ENCODE measurements at regions not wholly inside any gene's neighbourhood (a gene's known extent, or its start where the extent isn't known, plus 50 kb on each side); places are given as distances from the start of the nearest gene placed in this dataset.

DNA sequence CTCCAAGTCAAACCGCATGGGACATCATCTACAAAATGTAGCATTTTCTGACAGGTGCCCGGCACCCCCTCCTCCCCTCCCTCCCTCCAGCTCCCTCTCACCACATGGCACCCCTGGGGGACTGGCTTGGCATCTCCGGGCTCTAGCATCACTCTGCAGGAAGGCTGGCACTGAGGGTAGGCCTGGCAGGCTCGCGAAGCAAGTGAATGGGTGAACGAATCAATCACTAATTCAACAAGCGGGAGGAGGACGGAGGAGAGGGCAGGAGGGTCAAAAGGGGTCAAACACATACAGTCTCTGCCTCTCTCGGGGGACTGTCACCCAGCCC is 155.7 kb downstream of the NUP210 start:
- no peaks in the 10 kb centered on the region for H3K9me2 ChIP-seq (ENCODE audit: insufficient read depth)
- H4K20me1 ChIP-seq (ENCODE audit: insufficient read depth), result no peaks in the 10 kb centered on the region; the same call in 1 of the 2 replicates
- H3F3A ChIP-seq (ENCODE audit: insufficient read depth, low read depth), result no peaks in the 10 kb centered on the region
- H3K27ac ChIP-seq, result no peak overlapping the region
- ChIA-PET POLR2A (ENCODE audit: unreplicated experiment) (no interaction called here), CTCF (no interaction called here)
- no peaks in the 10 kb centered on the region for H3K79me2 ChIP-seq (ENCODE audit: low read depth)
- no peak overlapping the region for H3K4me2 ChIP-seq
- H3K4me1 ChIP-seq (replicated peaks; ENCODE audit: insufficient read depth), result no peaks in the 10 kb centered on the region
- TF ChIP-seq EZH2 (IDR thresholded peaks at IDR 0.05; ENCODE audit: low read depth), result no peak
- TF ChIP-seq CTCF (conservative IDR thresholded peaks at IDR 0.05), result no peak
- no peaks in the 10 kb centered on the region for H3K9me3 ChIP-seq (ENCODE audit: insufficient read depth, low read depth)
- H3K27me3 ChIP-seq (ENCODE audit: insufficient read depth, low read depth), result no peaks in the 10 kb centered on the region
- no TSS peak for BruUV-seq (replicated peaks)
- H3K36me3 ChIP-seq (ENCODE audit: low read depth), result no peaks in the 10 kb centered on the region
- intact Hi-C loops (cut with micrococcal nuclease; ENCODE audit: unreplicated experiment), result no loop called here
- no peak for DNase-seq
- no peak overlapping the region for H3K4me3 ChIP-seq
- H2AFZ ChIP-seq, result no peak overlapping the region

DNA sequence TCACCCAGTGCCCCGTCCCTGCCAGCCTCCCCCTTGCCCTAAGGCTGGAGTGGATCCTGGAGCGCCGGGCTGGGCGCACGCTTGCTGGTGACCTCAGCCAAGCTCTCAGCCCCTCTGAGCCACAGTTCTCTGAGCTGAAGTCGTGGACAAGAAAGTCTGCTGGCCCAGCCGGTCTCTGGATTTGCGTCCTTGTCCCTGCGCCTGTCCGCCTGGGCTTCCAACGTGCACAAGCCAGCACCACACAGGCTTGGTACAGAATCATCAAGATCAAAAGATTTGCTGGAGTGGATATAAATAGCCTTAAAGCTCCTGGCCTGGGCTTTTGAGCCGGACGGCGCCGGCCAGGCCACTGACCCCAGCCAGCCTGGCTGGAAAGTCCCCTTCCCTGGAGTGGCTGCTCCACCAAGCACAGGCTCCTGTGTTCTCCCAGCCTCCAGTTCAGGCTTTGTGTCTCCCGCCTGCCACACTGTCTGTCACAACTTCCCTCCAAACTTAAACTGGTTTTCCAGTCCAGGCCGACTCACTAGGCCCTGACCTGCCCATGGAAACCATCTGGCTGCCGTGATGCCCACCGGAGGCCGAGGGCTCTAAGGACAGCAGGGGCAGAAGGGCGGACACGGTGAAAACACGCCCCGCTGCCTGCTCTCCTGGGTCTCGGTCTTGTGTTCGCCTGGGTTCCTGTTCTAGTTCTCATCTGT is 156.2 kb downstream of the NUP210 start:
- no TSS peak for BruUV-seq (replicated peaks)
- no peak overlapping the region for H3K4me2 ChIP-seq
- intact Hi-C loops (cut with micrococcal nuclease; ENCODE audit: unreplicated experiment), result no loop called here
- no peaks in the 10 kb centered on the region for H3F3A ChIP-seq (ENCODE audit: insufficient read depth, low read depth)
- H3K9me3 ChIP-seq (ENCODE audit: insufficient read depth, low read depth), result no peaks in the 10 kb centered on the region
- no peak overlapping the region for H3K4me3 ChIP-seq
- no peaks in the 10 kb centered on the region for H3K4me1 ChIP-seq (replicated peaks; ENCODE audit: insufficient read depth)
- ChIA-PET CTCF (no interaction called here), POLR2A (ENCODE audit: unreplicated experiment) (no interaction called here)
- no peaks in the 10 kb centered on the region for H3K79me2 ChIP-seq (ENCODE audit: low read depth)
- H4K20me1 ChIP-seq (ENCODE audit: insufficient read depth), result no peaks in the 10 kb centered on the region; the same call in 1 of the 2 replicates
- TF ChIP-seq CTCF (conservative IDR thresholded peaks at IDR 0.05) (no peak), EZH2 (IDR thresholded peaks at IDR 0.05; ENCODE audit: low read depth) (no peak)
- H2AFZ ChIP-seq, result no peak overlapping the region
- H3K27ac ChIP-seq, result no peak overlapping the region
- no peaks in the 10 kb centered on the region for H3K27me3 ChIP-seq (ENCODE audit: insufficient read depth, low read depth)
- no peak for DNase-seq
- H3K36me3 ChIP-seq (ENCODE audit: low read depth), result no peaks in the 10 kb centered on the region
- H3K9me2 ChIP-seq (ENCODE audit: insufficient read depth), result no peaks in the 10 kb centered on the region

DNA sequence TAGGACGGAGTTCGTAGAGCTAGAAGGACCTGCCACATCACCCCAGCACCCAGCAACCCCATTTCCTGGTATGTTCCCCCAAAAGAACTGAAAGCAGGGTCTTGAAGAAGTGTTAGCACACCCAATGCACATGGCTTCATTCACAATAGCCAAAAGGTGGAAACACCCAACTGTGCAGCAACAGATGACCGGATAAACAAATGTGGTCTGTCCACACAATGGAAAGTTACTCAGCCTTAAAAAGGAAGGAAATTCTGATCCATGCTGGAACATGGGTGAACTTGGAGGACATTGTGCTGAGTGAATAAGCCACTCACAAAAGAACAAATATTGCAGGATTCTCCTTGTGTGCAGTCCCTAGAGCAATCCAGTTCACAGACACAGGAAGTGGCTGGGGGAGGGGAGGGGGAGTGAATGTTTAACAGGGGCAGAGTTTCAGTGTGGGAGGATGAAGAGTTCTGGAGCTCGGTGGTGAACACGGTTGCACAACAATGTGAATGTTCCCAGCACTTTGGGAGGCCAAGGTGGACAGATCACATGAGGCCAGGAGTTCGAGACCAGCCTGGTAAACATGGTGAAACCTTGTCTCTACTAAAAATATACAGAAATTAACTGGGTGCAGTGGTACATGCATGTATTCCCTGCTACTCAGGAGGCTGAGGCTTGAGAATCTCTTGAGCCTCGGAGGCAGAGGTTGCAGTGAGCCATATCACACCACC is 157.5 kb downstream of the NUP210 start:
- H3K9me2 ChIP-seq (ENCODE audit: insufficient read depth), result no peaks in the 10 kb centered on the region
- no peak overlapping the region for H3K27ac ChIP-seq
- H3K9me3 ChIP-seq (ENCODE audit: insufficient read depth, low read depth), result no peaks in the 10 kb centered on the region
- no TSS peak for BruUV-seq (replicated peaks)
- H3K79me2 ChIP-seq (ENCODE audit: low read depth), result no peaks in the 10 kb centered on the region
- no peaks in the 10 kb centered on the region for H3K27me3 ChIP-seq (ENCODE audit: insufficient read depth, low read depth)
- ChIA-PET CTCF (no interaction called here), POLR2A (ENCODE audit: unreplicated experiment) (no interaction called here)
- no peaks in the 10 kb centered on the region for H3K36me3 ChIP-seq (ENCODE audit: low read depth)
- H3K4me2 ChIP-seq, result no peak overlapping the region
- H3K4me1 ChIP-seq (replicated peaks; ENCODE audit: insufficient read depth), result no peaks in the 10 kb centered on the region
- intact Hi-C loops (cut with micrococcal nuclease; ENCODE audit: unreplicated experiment), result no loop called here
- H4K20me1 ChIP-seq (ENCODE audit: insufficient read depth), result no peaks in the 10 kb centered on the region; the same call in 1 of the 2 replicates
- H3F3A ChIP-seq (ENCODE audit: insufficient read depth, low read depth), result no peaks in the 10 kb centered on the region
- no peak overlapping the region for H2AFZ ChIP-seq
- no peak overlapping the region for H3K4me3 ChIP-seq
- DNase-seq, result no peak
- no peak for TF ChIP-seq EZH2 (IDR thresholded peaks at IDR 0.05; ENCODE audit: low read depth)
- TF ChIP-seq CTCF (conservative IDR thresholded peaks at IDR 0.05), result no peak
